Liver (tissue), 8 donors: ENCODE measurements at regions not wholly inside any gene's neighbourhood (a gene's known extent, or its start where the extent isn't known, plus 50 kb on each side); places are given as distances from the start of the nearest gene placed in this dataset.

ENCODE experiments used
- DNase-seq: peaks from one replicate; pipeline ENCODE4 v3.0.0-alpha.2; 2017; ENCODE audit warnings: low spot score
- H3K27ac ChIP-seq, 2 donors: one replicate each; pipeline ENCODE4 v1.7.0; 2013; ENCODE audit warnings: inconsistent platforms in 2 of 2, low read length in 2 of 2, control low read depth in 1 of 2, low read depth in 1 of 2, mild to moderate bottlenecking in 1 of 2
- H3K27me3 ChIP-seq, 4 donors: one replicate each; pipeline versions ENCODE4 v1.6.1 to v1.7.0; 2013; ENCODE audit warnings: low read length in 3 of 4, inconsistent platforms in 1 of 4, mild to moderate bottlenecking in 1 of 4, moderate library complexity in 1 of 4; ENCODE audit not compliant: control insufficient read depth in 4 of 4, insufficient read depth in 4 of 4
- H3K36me3 ChIP-seq, 4 donors: one replicate each; pipeline versions ENCODE4 v1.6.1 to v1.7.0; 2013; ENCODE audit warnings: low read length in 3 of 4, mild to moderate bottlenecking in 3 of 4, low read depth in 1 of 4, moderate library complexity in 1 of 4; ENCODE audit not compliant: control insufficient read depth in 4 of 4, insufficient read depth in 3 of 4
- H3K4me1 ChIP-seq, 4 donors: one replicate each; pipeline versions ENCODE4 v1.6.1 to v1.7.0; 2013; ENCODE audit warnings: low read length in 3 of 4, mild to moderate bottlenecking in 3 of 4, moderate library complexity in 1 of 4; ENCODE audit not compliant: control insufficient read depth in 4 of 4, insufficient read depth in 4 of 4
- H3K4me3 ChIP-seq, 3 donors: one replicate each; pipeline versions ENCODE4 v1.6.1 to v1.7.0; 2013; ENCODE audit warnings: low read length in 3 of 3, control low read depth in 1 of 3, low read depth in 1 of 3, mild to moderate bottlenecking in 1 of 3
- H3K9ac ChIP-seq, 2 donors: one replicate each; pipeline ENCODE4 v1.7.0; 2013; ENCODE audit warnings: low read length in 2 of 2, mild to moderate bottlenecking in 2 of 2, moderate library complexity in 2 of 2, control low read depth in 1 of 2, low read depth in 1 of 2
- H3K9me3 ChIP-seq, 4 donors: one replicate each; pipeline versions ENCODE4 v1.6.1 to v1.7.0; 2013; ENCODE audit warnings: low read length in 3 of 4; ENCODE audit not compliant: control insufficient read depth in 4 of 4
- CTCF ChIP-seq: fragments of 150-350 bp; IDR thresholded peaks from 2 replicates; pipeline ENCODE4 v1.5.1; 2017; ENCODE audit warnings: improper control_type of control experiment, low read depth, low read length; ENCODE audit not compliant: missing input control
- EGR1 ChIP-seq, 2 donors: IDR thresholded peaks; 2 replicates each; pipeline ENCODE4 v1.6.1; 2016 to 2018; ENCODE audit warnings: antibody characterized with exemption in 2 of 2, low read depth in 2 of 2
- FOXA1 ChIP-seq: IDR thresholded peaks from 2 replicates; pipeline ENCODE4 v1.6.1; 2016; ENCODE audit warnings: antibody characterized with exemption
- FOXA2 ChIP-seq: IDR thresholded peaks from 2 replicates; pipeline ENCODE4 v1.6.1; 2016; ENCODE audit warnings: antibody characterized with exemption
- GABPA ChIP-seq, 2 donors: IDR thresholded peaks in 1 of 2; conservative IDR thresholded peaks in 1 of 2; 2 replicates each; pipeline ENCODE4 v1.6.1; 2016; ENCODE audit warnings: antibody characterized with exemption in 2 of 2, mild to moderate bottlenecking in 1 of 2, moderate library complexity in 1 of 2
- HNF4G ChIP-seq: IDR thresholded peaks from 2 replicates; pipeline ENCODE4 v1.6.1; 2016; ENCODE audit warnings: antibody characterized with exemption
- JUND ChIP-seq, 2 donors: IDR thresholded peaks; 2 replicates each; pipeline ENCODE4 v1.6.1; 2016; ENCODE audit warnings: antibody characterized with exemption in 2 of 2
- MAX ChIP-seq: IDR thresholded peaks from 2 replicates; pipeline ENCODE4 v1.6.1; 2016; ENCODE audit warnings: antibody characterized with exemption
- NR2F2 ChIP-seq: IDR thresholded peaks from 2 replicates; pipeline ENCODE4 v1.6.1; 2016; ENCODE audit warnings: antibody characterized with exemption
- RAD21 ChIP-seq, 2 donors: IDR thresholded peaks; 2 replicates each; pipeline ENCODE4 v1.6.1; 2016; ENCODE audit warnings: antibody characterized with exemption in 2 of 2, mild to moderate bottlenecking in 2 of 2
- REST ChIP-seq: IDR thresholded peaks from 2 replicates; pipeline ENCODE4 v1.6.1; 2016; ENCODE audit warnings: antibody characterized with exemption, mild to moderate bottlenecking
- SP1 ChIP-seq: IDR thresholded peaks from 2 replicates; pipeline ENCODE4 v1.6.1; 2018; ENCODE audit warnings: antibody characterized with exemption, mild to moderate bottlenecking
- YY1 ChIP-seq: IDR thresholded peaks from 2 replicates; pipeline ENCODE4 v1.6.1; 2016; ENCODE audit warnings: antibody characterized with exemption, mild to moderate bottlenecking
- ZBTB33 ChIP-seq: IDR thresholded peaks from 2 replicates; pipeline ENCODE4 v1.6.1; 2016; ENCODE audit warnings: antibody characterized with exemption
- WGBS: extraction: QIAGEN DNeasy Blood & Tissue Kit; methylation state at CpG from one replicate; pipeline ENCODE4 v1.1.7; 2013; 5-methylcytosine and 5-hydroxymethylcytosine counted together
- donor health status: healthy.
- donor health status: healthy.
- donor health status: healthy.
- donor health status: healthy.
- donor health status: healthy.

- Histone ChIP-seq H3K4me1 (no peaks in the 10 kb centered on the region), H3K27ac (no peak overlapping the region), H3K9me3 (no peaks in the 10 kb centered on the region), H3K9ac (no peak overlapping the region), H3K36me3 (no peaks in the 10 kb centered on the region), H3K4me3 (no peak overlapping the region), H3K27me3 (no peaks in the 10 kb centered on the region)
- TF ChIP-seq GABPA (IDR thresholded peaks at IDR 0.05 in 1 of 2, conservative IDR thresholded peaks at IDR 0.05 in 1 of 2), result no peak
- no peak for DNase-seq
- 73% methylated on average over 8 of the region's 8 CpGs for WGBS
These were observed 227.5 kb downstream of the WDR11 start for GRCh38 chr10:121078672-121079102.

GRCh38 chr10:121079226-121079625 is 228.1 kb downstream of the WDR11 start:
- Histone ChIP-seq H3K27ac (no peak overlapping the region), H3K9me3 (no peaks in the 10 kb centered on the region), H3K4me3 (no peak overlapping the region), H3K4me1 (no peaks in the 10 kb centered on the region), H3K36me3 (no peaks in the 10 kb centered on the region), H3K9ac (no peak overlapping the region), H3K27me3 (no peaks in the 10 kb centered on the region)
- 72% methylated on average over 6 of the region's 6 CpGs for WGBS
- DNase-seq, result no peak
- TF ChIP-seq HNF4G, result no peak
- no peak for TF ChIP-seq MAX
- TF ChIP-seq FOXA1, result no peak
- no peak for TF ChIP-seq CTCF
- TF ChIP-seq ZBTB33, result no peak
- no peak for TF ChIP-seq GABPA (IDR thresholded peaks at IDR 0.05 in 1 of 2, conservative IDR thresholded peaks at IDR 0.05 in 1 of 2)
- no peak for TF ChIP-seq JUND (IDR thresholded peaks at IDR 0.05)
- TF ChIP-seq NR2F2, result no peak
- no peak for TF ChIP-seq YY1

- Histone ChIP-seq H3K9me3 (no peaks in the 10 kb centered on the region), H3K36me3 (no peaks in the 10 kb centered on the region), H3K4me1 (no peaks in the 10 kb centered on the region), H3K9ac (no peak overlapping the region), H3K27ac (no peak overlapping the region), H3K27me3 (no peaks in the 10 kb centered on the region), H3K4me3 (no peak overlapping the region)
- no peak for DNase-seq
- WGBS, result 51% methylated on average over 7 of the region's 7 CpGs
- TF ChIP-seq ZBTB33, result no peak
- TF ChIP-seq EGR1 (IDR thresholded peaks at IDR 0.05; ENCODE audit: low read depth in 2 of 2), result no peak
- TF ChIP-seq CTCF, result no peak
- TF ChIP-seq RAD21 (IDR thresholded peaks at IDR 0.05), result no peak
- TF ChIP-seq SP1, result no peak
- no peak for TF ChIP-seq FOXA2
- no peak for TF ChIP-seq REST
- TF ChIP-seq FOXA1, result no peak
- no peak for TF ChIP-seq MAX
- no peak for TF ChIP-seq HNF4G
- TF ChIP-seq GABPA (IDR thresholded peaks at IDR 0.05 in 1 of 2, conservative IDR thresholded peaks at IDR 0.05 in 1 of 2), result no peak
- no peak for TF ChIP-seq NR2F2
These were observed 229.2 kb downstream of the WDR11 start for GRCh38 chr10:121080281-121080891.
